NCI-H82 treated with DMSO at 0.1 percent for 48 hours (cell line): ENCODE measurements at regions not wholly inside any gene's neighbourhood (a gene's known extent, or its start where the extent isn't known, plus 50 kb on each side); places are given as distances from the start of the nearest gene placed in this dataset.
A peak's percentile ranks its signal among the peaks of the same experiment; 100 is the strongest.
"Not testable (repeated sequence)": the region's sequence is repeated elsewhere in the genome, so short reads cannot be mapped to it uniquely, and the experiment has no call there.

Experiments used
- DNase-seq: peaks from one replicate; lab custom pipeline; 2025; ENCODE audit not compliant: unreplicated experiment; lab: John Stamatoyannopoulos, UW

DNA sequence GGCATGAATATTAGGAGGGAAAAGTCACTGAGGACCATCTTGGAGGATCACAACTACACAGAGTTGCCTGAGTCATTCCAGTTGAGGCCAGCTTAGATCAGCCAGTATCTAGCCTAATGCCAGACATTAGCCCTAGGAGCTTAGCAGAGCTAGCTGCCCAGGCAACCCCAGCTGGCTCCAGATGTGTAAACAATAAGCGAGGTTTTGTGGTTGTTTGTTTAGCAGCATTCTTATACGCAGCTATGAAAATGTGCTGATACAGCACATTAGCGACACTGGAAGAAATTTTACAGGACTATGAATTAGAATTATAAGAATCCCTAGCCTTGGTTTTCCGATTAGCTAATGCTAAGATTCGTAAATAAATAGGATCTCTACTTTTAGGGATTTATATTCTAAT is 59.3 kb downstream of the BTBD3 start:
- DNase-seq, result no peak

DNA sequence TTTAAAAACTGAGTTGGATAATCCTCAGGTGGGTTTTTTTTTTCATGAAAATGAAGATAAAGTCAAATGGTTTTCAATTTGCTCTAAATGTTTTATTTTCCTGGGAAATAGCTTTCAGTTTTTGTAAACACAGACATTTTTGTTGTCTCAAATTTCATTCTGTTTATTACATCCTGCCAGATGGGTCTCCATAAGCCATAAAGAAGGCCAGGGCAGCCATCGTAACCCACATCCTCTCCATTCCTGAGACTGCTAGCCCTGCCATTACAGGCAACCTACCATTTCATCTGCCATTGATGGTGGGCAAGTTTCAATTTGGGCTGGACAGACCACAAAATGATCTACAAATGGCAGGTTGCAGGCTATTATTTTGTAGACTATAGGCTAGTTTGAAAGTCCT is 60.8 kb downstream of the BTBD3 start:
- no peak for DNase-seq

GRCh38 chr20:11979306-11979990 is 61.8 kb downstream of the BTBD3 start:
- no peak for DNase-seq

GRCh38 chr20:11980263-11980662 is 62.6 kb downstream of the BTBD3 start:
- no peak for DNase-seq

DNA sequence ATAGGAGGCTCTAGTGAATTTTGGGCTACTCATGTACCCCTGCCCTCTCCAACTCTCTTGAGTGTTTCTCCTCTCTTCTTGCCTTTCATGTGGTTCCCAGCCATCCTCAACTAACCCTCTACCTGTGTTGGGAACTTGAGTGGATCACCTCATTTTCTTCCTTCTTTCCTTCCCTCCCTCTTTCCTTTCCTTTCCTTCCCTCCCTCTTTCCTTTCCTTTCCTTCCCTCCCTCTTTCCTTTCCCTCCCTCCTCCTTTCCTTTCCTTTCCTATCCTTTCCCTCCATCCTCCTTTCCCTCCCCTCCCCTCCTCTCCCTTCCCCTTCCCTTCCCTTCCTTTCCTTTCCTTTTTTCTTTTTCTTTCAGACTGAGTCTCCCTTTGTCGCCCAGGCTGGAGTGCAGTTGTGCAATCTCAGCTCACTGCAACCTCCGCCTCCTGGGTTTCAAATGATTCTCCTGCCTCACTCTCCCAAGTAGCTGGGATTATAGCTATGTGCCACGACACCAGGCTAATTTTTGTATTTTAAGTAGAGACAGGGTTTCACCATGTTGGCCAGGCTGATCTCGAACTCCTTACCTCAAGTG is 63.8 kb downstream of the BTBD3 start:
- no peak for DNase-seq

GRCh38 chr20:11982289-11982954 is 64.7 kb downstream of the BTBD3 start:
- DNase-seq, result no peak

GRCh38 chr20:11982955-11983470 is 65.3 kb downstream of the BTBD3 start:
- DNase-seq, result no peak

DNA sequence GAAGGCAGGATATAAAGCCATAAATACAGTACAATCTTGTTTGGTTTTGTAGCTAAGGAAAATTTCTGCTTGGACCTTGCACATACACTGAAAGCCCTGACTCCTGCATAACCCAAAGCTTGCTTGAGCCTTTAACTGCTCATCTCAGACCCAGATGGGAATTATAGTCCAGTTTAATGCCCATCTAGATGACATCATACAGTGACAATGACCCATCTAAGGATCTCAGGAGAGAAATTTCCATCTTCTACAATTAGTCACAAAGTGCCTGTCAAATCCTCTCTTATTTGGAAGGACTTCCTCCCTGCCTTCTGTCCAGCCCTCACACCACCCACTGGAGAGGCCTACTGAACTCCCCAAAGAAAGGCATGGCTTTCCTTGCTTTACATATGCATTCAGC is 69.3 kb downstream of the BTBD3 start:
- no peak for DNase-seq

- no peak for DNase-seq
Observed at GRCh38 chr20:11987526-11987925, 69.8 kb downstream of the BTBD3 start.

- DNase-seq, result peak; percentile 9
Observed at GRCh38 chr20:11989018-11989771, 71.5 kb downstream of the BTBD3 start.

DNA sequence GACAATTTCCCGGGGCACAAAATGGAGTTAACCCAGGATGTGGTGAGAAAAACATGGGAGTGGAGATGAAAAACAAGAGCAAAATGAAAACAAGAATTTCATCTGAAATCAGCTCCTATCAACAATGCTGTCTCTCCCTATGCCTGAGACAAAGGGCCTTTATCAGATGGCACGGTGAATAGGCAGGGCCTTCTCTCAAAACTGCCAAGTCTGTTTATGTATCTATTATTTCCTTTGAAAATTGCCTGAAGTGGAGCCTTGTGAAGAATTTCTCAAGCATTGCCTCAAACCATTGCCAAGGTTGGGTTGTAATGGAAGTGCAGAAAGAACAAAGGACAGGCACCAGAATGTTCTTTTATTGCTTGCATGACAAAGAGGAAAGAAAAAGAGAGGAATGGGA is 74.7 kb downstream of the BTBD3 start:
- no peak for DNase-seq

GRCh38 chr20:11993886-11994461 is 76.3 kb downstream of the BTBD3 start:
- DNase-seq, result peak; percentile 41

DNA sequence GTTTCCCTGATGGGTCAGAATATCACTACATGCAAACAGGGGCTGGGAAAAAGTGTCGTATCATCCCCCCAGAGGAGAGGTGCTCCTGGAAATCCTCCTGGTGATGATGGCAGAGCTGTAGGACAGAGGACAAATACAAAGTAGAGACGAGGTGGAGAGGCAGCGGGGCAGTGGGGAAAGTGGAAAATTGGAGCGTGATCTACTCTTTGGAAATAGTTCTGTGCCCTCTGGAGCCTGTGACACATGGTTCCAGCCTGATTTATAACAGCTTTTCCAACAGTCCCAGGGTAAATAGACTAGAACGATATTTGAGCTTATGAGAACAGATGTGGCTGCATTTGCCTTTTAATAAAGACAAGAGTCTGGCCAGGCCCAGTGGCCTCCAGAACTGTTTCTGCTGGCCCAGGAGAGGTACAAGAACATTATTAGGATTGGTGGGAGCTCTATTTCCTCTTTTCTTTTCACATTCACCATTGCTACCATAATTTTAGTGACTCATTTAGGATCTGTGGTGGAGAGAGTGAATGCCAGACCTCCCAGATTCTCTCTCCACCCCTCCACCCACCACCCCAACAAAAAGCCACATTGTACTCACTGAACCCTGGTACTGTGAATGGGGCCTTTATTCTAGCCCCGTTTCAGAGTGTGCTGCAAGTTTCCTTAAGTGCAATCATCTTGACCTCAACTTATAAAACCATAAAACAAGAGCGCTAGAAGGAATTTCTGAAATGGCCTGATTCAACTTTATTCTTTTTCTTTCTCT is 78.3 kb downstream of the BTBD3 start:
- no peak for DNase-seq

DNA sequence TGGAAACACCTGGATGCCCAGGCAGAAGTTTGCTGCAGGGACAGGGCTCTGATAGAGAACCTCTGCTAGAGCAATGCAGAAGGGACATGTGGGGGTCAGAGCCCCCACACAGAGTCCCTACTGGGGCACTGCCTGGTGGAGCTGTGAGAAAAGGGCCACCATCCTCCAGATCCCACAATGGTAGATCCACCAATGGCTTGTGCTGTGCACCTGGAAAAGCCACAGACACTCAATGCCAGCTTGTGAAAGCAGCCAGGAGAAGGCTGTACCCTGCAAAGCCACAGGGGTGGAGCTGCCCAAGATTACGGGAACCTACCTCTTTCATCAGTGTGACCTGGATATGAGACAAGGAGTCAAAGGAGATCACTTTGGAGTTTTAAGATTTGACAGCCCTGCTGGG is 87.1 kb downstream of the BTBD3 start:
- not testable (repeated sequence) for DNase-seq

GRCh38 chr20:12012241-12013222 is 94.8 kb downstream of the BTBD3 start:
- DNase-seq, result peak; percentile 28

DNA sequence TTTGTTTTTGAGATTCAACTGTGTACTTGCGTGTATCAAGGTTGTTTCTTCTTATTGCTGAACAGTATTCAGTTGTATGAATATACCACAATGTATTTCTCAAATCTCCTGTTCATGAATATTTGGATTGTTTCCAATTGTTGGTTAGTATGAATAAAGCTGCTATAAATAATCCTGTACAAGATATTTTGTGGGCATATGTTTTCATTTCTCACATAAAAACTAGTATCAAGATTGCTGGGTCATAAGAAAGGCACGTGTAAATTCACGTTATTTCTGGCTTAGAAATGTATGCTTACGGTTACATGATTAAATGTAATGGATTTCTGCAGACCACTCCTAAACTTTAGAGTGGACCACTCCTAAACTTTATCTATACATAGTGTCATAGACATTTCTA is 96.6 kb downstream of the BTBD3 start:
- DNase-seq, result no peak

DNA sequence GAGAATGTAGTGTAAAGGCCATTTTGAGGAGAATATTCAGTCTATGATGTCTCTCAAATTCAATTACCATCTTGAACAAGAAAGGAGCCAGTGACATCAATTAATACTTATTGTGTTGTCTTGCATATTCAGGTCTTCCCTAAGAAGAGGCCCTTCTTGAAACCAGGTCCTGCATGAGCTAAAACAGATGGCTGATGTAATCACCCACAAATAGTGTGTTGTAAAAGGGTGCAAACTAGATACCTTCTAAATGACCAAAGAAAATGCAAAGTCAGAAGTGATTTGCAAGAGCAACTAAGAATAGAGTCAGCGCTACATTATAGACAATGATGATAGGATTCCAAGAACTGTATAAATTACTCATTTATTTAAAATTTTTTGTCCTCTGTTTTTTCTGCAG is 97.0 kb downstream of the BTBD3 start:
- DNase-seq, result no peak

DNA sequence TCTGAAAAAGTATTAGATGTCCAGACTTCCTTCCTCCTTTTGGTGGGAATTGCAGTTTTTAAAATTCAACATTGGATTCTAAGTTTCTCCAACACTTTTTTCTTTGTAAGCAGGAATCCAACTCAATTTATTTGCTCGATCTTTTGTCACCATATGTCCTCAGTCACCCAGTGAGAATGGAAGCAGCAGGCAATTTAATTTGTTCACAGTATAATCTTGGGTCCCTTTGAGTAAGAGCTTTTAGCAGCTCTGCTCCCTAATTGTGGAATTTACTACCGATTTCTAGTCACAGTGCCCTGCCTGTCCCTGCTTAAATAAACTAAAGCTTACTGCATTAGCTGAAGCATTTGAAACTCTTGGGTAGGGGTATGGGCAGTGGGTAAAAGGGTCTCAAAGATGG is 98.6 kb downstream of the BTBD3 start:
- DNase-seq, result no peak

GRCh38 chr20:12019715-12020114 is 102.0 kb downstream of the BTBD3 start:
- DNase-seq, result no peak
